Breast epithelium (tissue), 3 donors: ENCODE measurements at regions not wholly inside any gene's neighbourhood (a gene's known extent, or its start where the extent isn't known, plus 50 kb on each side); places are given as distances from the start of the nearest gene placed in this dataset.

ENCODE experiments used
- POLR2A ChIP-seq: fragments of 450-650 bp; IDR thresholded peaks from one replicate; pipeline ENCODE4 v1.6.1; 2016; ENCODE audit warnings: antibody characterized with exemption, mild to moderate bottlenecking, moderate library complexity
- TF ChIP-seq, protein P1 (sequence below), 3 donors: fragments of 450-650 bp; IDR thresholded peaks; one replicate each; pipeline ENCODE4 v1.5.1; 2016 to 2017; ENCODE audit warnings: antibody characterized with exemption in 3 of 3, mild to moderate bottlenecking in 3 of 3, moderate library complexity in 3 of 3

- TF ChIP-seq, protein P1, sequence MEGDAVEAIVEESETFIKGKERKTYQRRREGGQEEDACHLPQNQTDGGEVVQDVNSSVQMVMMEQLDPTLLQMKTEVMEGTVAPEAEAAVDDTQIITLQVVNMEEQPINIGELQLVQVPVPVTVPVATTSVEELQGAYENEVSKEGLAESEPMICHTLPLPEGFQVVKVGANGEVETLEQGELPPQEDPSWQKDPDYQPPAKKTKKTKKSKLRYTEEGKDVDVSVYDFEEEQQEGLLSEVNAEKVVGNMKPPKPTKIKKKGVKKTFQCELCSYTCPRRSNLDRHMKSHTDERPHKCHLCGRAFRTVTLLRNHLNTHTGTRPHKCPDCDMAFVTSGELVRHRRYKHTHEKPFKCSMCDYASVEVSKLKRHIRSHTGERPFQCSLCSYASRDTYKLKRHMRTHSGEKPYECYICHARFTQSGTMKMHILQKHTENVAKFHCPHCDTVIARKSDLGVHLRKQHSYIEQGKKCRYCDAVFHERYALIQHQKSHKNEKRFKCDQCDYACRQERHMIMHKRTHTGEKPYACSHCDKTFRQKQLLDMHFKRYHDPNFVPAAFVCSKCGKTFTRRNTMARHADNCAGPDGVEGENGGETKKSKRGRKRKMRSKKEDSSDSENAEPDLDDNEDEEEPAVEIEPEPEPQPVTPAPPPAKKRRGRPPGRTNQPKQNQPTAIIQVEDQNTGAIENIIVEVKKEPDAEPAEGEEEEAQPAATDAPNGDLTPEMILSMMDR (IDR thresholded peaks at IDR 0.05), result no peak
- TF ChIP-seq POLR2A, result no peak
These were observed 287.4 kb downstream of the MBD2 start for GRCh38 chr18:53937037-53937436.
